Prostate gland (tissue), 2 donors: ENCODE measurements at regions not wholly inside any gene's neighbourhood (a gene's known extent, or its start where the extent isn't known, plus 50 kb on each side); places are given as distances from the start of the nearest gene placed in this dataset.
"Not testable (repeated sequence)": the region's sequence is repeated elsewhere in the genome, so short reads cannot be mapped to it uniquely, and the experiment has no call there.

ENCODE experiments used
- DNase-seq: peaks from one replicate; pipeline ENCODE4 v3.0.0-alpha.2; 2019; ENCODE audit warnings: low spot score
- H3K27ac ChIP-seq, 2 donors: fragments of 200-600 bp; sonication (generic); 2 replicates each; pipeline ENCODE4 v1.5.1; 2017 to 2019
- H3K27me3 ChIP-seq: fragments of 200-600 bp; sonication (generic); replicated peaks from 2 replicates; pipeline ENCODE4 v1.5.1; 2019; ENCODE audit not compliant: insufficient read depth
- H3K36me3 ChIP-seq, 2 donors: fragments of 200-600 bp; sonication (generic); 1 replicate in 1 of 2; 2 replicates in 1 of 2; pipeline versions ENCODE4 v1.5.1 to v1.8.1; 2017 to 2019
- H3K4me1 ChIP-seq: fragments of 200-600 bp; sonication (generic); replicated peaks from 2 replicates; pipeline ENCODE4 v1.5.1; 2019
- H3K4me3 ChIP-seq, 2 donors: fragments of 200-600 bp; sonication (generic); 2 replicates each; pipeline ENCODE4 v1.5.1; 2017 to 2019
- H3K9me3 ChIP-seq: fragments of 200-600 bp; sonication (generic); 2 replicates; pipeline ENCODE4 v1.5.1; 2017
- CTCF ChIP-seq, 4 experiments: fragments of 200-600 bp in 2 of 4; fragments of 450-650 bp in 2 of 4; sonication (generic) in 2 of 4; IDR thresholded peaks; 1 replicate in 3 of 4; 2 replicates in 1 of 4; pipeline ENCODE4 v1.5.1; 2016 to 2019; ENCODE audit warnings: antibody characterized with exemption in 4 of 4, mild to moderate bottlenecking in 2 of 4, moderate library complexity in 2 of 4
- POLR2A ChIP-seq: fragments of 450-650 bp; IDR thresholded peaks from one replicate; pipeline ENCODE4 v1.6.1; 2016; ENCODE audit warnings: antibody characterized with exemption, mild to moderate bottlenecking
- POLR2AphosphoS5 ChIP-seq: sonication (generic); formaldehyde crosslinking; IDR thresholded peaks from one replicate; pipeline ENCODE4 v1.6.1; 2017; ENCODE audit warnings: antibody characterized with exemption
- WGBS: methylation state at CpG from one replicate; pipeline ENCODE4 v1.1.5; 2018; 5-methylcytosine and 5-hydroxymethylcytosine counted together
- intact Hi-C: fragments of 100-400 bp; cut with DNase I; formaldehyde crosslinking; loops from one replicate; pipeline ENCODE4 v1.14.2; 2022

- no peak overlapping the region for H3K27ac ChIP-seq
- H3K4me3 ChIP-seq, result no peak overlapping the region
- DNase-seq, result no peak
- no peaks in the 10 kb centered on the region for H3K4me1 ChIP-seq
- intact Hi-C loops, result no loop called here
- TF ChIP-seq CTCF (IDR thresholded peaks at IDR 0.05), result no peak
- TF ChIP-seq POLR2A, result no peak
- TF ChIP-seq POLR2AphosphoS5, result no peak
- H3K36me3 ChIP-seq, result no peaks in the 10 kb centered on the region
- WGBS, result 64% methylated on average over 13 of the region's 13 CpGs
- no peaks in the 10 kb centered on the region for H3K27me3 ChIP-seq
- no peaks in the 10 kb centered on the region for H3K9me3 ChIP-seq
These were observed 190.7 kb upstream of the GATA6 start for GRCh38 chr18:21978546-21979170.

- intact Hi-C loops, result no loop called here
- Histone ChIP-seq H3K9me3 (no peaks in the 10 kb centered on the region), H3K27ac (no peak overlapping the region), H3K4me1 (no peaks in the 10 kb centered on the region), H3K27me3 (no peaks in the 10 kb centered on the region), H3K4me3 (no peak overlapping the region), H3K36me3 (no peaks in the 10 kb centered on the region)
- DNase-seq, result no peak
- TF ChIP-seq POLR2AphosphoS5, result no peak
- TF ChIP-seq POLR2A, result no peak
- no peak for TF ChIP-seq CTCF (IDR thresholded peaks at IDR 0.05)
- WGBS, result 85% methylated on average over 4 of the region's 4 CpGs
These were observed 190.2 kb upstream of the GATA6 start for GRCh38 chr18:21979171-21979560.

- TF ChIP-seq POLR2AphosphoS5, result no peak
- no peak for TF ChIP-seq CTCF (IDR thresholded peaks at IDR 0.05)
- no peak for TF ChIP-seq POLR2A
- Histone ChIP-seq H3K27ac (no peak overlapping the region), H3K36me3 (no peaks in the 10 kb centered on the region), H3K9me3 (no peaks in the 10 kb centered on the region), H3K4me1 (no peaks in the 10 kb centered on the region), H3K27me3 (no peaks in the 10 kb centered on the region), H3K4me3 (no peak overlapping the region)
- no peak for DNase-seq
- intact Hi-C loops, result no loop called here
- 97% methylated on average over 1 of the region's 1 CpG for WGBS
These were observed 189.6 kb upstream of the GATA6 start for GRCh38 chr18:21979759-21980158.

- intact Hi-C loops, result no loop called here
- no peaks in the 10 kb centered on the region for H3K27me3 ChIP-seq
- H3K4me1 ChIP-seq, result no peaks in the 10 kb centered on the region
- DNase-seq, result no peak
- H3K9me3 ChIP-seq, result no peaks in the 10 kb centered on the region
- H3K4me3 ChIP-seq, result no peak overlapping the region
- WGBS, result 77% methylated on average over 5 of the region's 5 CpGs
- no peak for TF ChIP-seq CTCF (IDR thresholded peaks at IDR 0.05)
- TF ChIP-seq POLR2A, result no peak
- no peak for TF ChIP-seq POLR2AphosphoS5
- no peaks in the 10 kb centered on the region for H3K36me3 ChIP-seq
- H3K27ac ChIP-seq, result no peak overlapping the region
These were observed 188.6 kb upstream of the GATA6 start for GRCh38 chr18:21980744-21981143.

GRCh38 chr18:21981489-21981888, 187.9 kb upstream of the GATA6 start:
- WGBS, result 85% methylated on average over 11 of the region's 11 CpGs
- H3K36me3 ChIP-seq, H3K4me3 ChIP-seq, intact Hi-C loops, H3K4me1 ChIP-seq, H3K9me3 ChIP-seq, H3K27ac ChIP-seq, DNase-seq, H3K27me3 ChIP-seq: not testable (repeated sequence)
